IPS-18a (cell line): ENCODE measurements at regions not wholly inside any gene's neighbourhood (a gene's known extent, or its start where the extent isn't known, plus 50 kb on each side); places are given as distances from the start of the nearest gene placed in this dataset.
"Not testable (repeated sequence)": the region's sequence is repeated elsewhere in the genome, so short reads cannot be mapped to it uniquely, and the experiment has no call there.

ENCODE experiments used
- H3K27ac ChIP-seq: one replicate; pipeline ENCODE4 v1.5.1; 2013; ENCODE audit warnings: low read length
- H3K27me3 ChIP-seq: one replicate; pipeline ENCODE4 v1.6.1; 2013; ENCODE audit warnings: mild to moderate bottlenecking, low read length; ENCODE audit not compliant: control insufficient read depth, insufficient read depth
- H3K36me3 ChIP-seq: one replicate; pipeline ENCODE4 v1.6.1; 2013; ENCODE audit warnings: low read depth, low read length; ENCODE audit not compliant: control insufficient read depth
- H3K4me1 ChIP-seq: one replicate; pipeline ENCODE4 v1.6.1; 2013; ENCODE audit warnings: low read depth, low read length; ENCODE audit not compliant: control insufficient read depth
- H3K4me3 ChIP-seq: one replicate; pipeline ENCODE4 v1.5.1; 2013; ENCODE audit warnings: low read length
- H3K9ac ChIP-seq: one replicate; pipeline ENCODE4 v1.6.1; 2013; ENCODE audit warnings: mild to moderate bottlenecking, low read length, moderate library complexity
- H3K9me3 ChIP-seq: one replicate; pipeline ENCODE4 v1.6.1; 2013; ENCODE audit warnings: low read depth, low read length; ENCODE audit not compliant: control insufficient read depth

DNA sequence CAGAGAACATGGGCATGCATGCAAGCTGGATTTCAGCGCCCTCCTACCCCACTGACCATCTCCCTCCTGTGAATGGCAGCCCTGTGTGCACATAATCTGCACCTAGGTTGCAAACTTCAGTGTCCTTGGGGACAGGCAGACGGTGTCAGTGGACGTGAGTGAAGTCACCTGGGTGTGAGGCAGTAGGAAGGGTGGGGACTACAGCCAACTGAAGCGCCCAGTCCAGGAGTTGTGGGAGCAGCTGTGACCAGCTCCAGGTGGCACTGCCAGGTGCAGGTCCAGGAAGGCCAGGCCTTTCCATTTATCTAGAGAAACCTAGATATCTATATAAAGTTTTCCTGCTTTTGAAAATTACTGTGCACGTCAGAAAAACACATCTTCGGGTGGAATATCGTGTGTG, 152.3 kb downstream of the BCL2L11 start:
- H3K4me3 ChIP-seq, H3K27me3 ChIP-seq, H3K9me3 ChIP-seq, H3K9ac ChIP-seq, H3K36me3 ChIP-seq, H3K4me1 ChIP-seq, H3K27ac ChIP-seq: not testable (repeated sequence)

GRCh38 chr2:111275047-111275853, 154.5 kb downstream of the BCL2L11 start:
- H3K9me3 ChIP-seq, H3K4me3 ChIP-seq: not testable (repeated sequence)

GRCh38 chr2:111275854-111276171, 155.1 kb downstream of the BCL2L11 start:
- not testable (repeated sequence) for H3K4me3 ChIP-seq, H3K36me3 ChIP-seq, H3K27me3 ChIP-seq

More at GRCh38 chr2:111275047-111275853, 154.5 kb downstream of the BCL2L11 start:
- not testable (repeated sequence) for H3K4me1 ChIP-seq, H3K27me3 ChIP-seq, H3K36me3 ChIP-seq, H3K27ac ChIP-seq, H3K9ac ChIP-seq

GRCh38 chr2:111278133-111278532, 157.4 kb downstream of the BCL2L11 start:
- H3K4me1 ChIP-seq, H3K4me3 ChIP-seq, H3K9ac ChIP-seq, H3K9me3 ChIP-seq, H3K36me3 ChIP-seq, H3K27me3 ChIP-seq, H3K27ac ChIP-seq: not testable (repeated sequence)

More at GRCh38 chr2:111275854-111276171, 155.1 kb downstream of the BCL2L11 start:
- not testable (repeated sequence) for H3K4me1 ChIP-seq, H3K9ac ChIP-seq, H3K9me3 ChIP-seq, H3K27ac ChIP-seq

DNA sequence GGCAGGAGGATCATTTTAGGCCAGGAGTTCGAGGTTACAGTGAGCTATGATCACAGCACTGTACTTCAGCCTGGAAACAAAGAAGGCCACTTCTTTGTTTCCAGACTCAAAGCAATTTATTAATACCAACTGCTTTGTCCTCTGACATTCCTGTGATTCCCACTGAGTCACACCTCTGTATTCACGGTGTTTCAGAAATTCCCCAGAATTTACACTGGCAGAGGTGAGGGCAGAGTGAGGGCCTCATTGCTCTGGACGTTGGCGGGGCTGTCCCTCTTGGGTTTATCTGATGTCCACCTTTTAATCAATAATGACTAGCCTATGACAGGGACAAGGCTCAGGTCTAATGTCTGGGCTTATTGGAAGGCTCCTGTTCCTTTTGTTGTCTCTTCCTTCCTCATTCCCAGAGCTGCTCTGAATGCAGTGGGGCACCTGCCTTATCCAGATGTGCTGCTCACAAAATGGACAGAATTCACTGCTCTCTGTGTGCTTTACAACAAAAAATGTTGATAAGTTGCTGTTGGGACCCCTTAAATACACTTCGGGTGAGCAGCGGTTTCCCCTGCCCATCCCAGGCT, 160.1 kb downstream of the BCL2L11 start:
- H3K4me1 ChIP-seq, H3K9me3 ChIP-seq, H3K4me3 ChIP-seq, H3K36me3 ChIP-seq, H3K9ac ChIP-seq, H3K27me3 ChIP-seq, H3K27ac ChIP-seq: not testable (repeated sequence)

DNA sequence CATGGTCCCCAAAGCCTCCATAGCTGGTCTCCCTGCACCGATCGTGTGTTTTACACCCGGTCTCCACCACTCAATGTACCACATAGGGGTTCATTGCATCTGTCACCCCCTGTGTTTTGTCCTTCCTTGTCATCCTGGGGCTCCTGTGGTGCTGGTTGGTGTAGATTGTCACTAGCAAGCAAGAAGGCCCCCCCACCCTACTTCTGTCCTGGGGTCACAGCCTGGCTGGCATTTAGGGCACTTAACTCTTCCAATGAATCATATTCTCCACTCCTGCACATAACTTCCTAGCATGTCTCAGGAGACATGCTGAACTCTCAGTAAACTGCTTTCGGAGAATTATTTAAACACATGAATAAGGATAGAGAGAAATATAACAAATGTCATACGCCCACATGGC, 161.4 kb downstream of the BCL2L11 start:
- not testable (repeated sequence) for H3K9me3 ChIP-seq, H3K36me3 ChIP-seq, H3K27ac ChIP-seq, H3K9ac ChIP-seq, H3K27me3 ChIP-seq, H3K4me3 ChIP-seq, H3K4me1 ChIP-seq

DNA sequence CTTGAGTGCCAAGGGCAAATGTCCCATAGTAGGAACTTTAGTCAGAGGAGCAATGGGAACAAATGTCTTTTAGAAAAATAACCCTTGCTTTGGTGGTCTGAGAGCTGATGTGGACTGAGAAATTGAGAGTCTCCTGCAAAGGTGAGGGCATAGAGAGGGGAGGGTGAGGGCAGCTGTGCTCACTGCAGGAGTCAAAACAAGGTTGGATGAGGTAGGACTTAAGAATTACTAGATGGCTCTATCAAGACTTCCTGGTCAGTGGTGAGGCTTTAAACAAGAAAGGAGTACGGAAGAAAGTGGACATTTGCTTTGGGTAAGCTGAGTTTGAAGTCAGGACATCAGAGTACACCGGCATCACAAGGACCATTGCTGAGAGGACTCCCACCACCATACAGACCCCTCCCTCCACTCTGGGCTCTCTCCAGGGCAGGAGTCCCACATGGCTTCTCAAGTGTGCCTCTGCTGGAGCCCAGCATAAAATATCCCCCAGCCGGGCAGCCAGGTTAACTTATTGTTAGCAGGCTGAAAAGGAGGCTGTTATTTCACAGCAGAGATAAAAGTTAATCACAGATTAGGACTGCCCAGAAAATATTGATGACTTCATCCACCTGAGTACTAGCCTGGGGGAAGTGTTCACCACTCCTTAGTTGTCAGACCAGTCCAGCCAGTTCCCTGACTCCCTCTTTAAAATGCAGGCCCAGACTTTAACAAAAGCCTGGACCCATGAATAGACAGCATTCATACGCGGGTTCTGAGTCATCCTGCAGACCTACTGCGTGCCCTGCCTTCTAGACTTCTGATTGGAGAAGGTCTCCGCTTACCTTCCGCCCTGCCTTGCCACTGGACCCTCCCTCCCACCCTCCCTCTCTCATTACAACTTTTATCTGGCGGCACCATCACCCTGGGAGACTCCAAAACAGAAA, 167.2 kb downstream of the BCL2L11 start:
- not testable (repeated sequence) for H3K36me3 ChIP-seq, H3K4me1 ChIP-seq, H3K9me3 ChIP-seq, H3K27ac ChIP-seq, H3K9ac ChIP-seq, H3K27me3 ChIP-seq, H3K4me3 ChIP-seq

DNA sequence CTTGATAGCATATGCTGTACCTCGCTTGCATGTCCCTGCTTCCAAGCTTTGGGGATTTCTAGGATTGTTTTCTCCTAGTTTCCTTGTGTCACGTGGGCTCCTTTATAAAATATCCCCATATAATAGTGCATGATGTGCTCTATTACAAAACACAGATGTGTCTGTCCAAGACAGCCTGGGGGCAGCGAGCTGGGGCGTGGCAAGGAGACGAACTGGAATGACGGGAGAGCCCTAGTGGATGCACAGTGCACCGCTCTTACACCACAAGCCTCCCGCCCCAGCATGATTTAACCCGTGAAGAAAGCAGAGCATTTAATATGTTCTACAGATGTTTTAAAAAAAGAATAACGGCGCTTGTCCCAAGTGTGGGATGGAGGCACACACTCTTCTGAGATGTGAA, 169.7 kb downstream of the BCL2L11 start:
- H3K27me3 ChIP-seq, H3K9me3 ChIP-seq, H3K9ac ChIP-seq, H3K27ac ChIP-seq, H3K4me3 ChIP-seq, H3K4me1 ChIP-seq, H3K36me3 ChIP-seq: not testable (repeated sequence)

- not testable (repeated sequence) for H3K9ac ChIP-seq, H3K36me3 ChIP-seq, H3K27me3 ChIP-seq, H3K9me3 ChIP-seq, H3K27ac ChIP-seq, H3K4me1 ChIP-seq, H3K4me3 ChIP-seq
Observed at GRCh38 chr2:111291566-111291965, 170.9 kb downstream of the BCL2L11 start.

DNA sequence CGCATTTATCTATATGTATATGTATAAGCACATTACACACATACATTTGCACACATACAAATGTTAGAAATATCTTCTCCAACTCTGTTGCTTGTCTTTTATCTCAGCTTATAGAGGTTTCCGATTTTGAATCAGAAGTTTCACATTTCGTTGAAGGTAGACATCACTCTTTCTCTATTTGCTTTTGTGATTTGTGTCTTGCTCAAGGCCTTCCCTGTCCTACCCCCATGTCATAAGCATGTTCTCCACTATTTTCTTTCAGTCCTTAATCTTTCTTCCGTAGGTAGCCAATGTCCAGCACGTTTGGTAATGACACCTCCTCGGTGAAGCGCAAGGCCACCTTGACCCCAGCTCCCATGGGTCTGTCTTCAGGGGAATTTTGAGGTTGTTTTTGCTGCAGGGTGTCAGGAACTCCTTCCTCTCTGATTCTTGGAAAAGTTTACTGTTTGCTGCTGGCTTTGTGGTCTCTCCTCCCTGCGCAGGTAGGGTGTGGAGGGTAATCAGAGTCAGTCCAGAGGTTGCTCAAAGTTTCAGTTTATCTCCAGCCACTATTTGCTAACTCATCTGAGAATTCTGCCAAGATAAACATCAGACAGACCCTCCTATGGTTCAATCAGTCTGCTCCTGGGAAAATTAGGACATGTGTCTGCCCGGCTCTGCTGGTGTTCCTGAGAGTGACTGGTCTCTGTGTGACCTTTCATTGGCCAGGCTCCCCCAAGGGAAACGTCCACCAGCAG, 171.7 kb downstream of the BCL2L11 start:
- H3K36me3 ChIP-seq, H3K4me1 ChIP-seq, H3K9ac ChIP-seq, H3K4me3 ChIP-seq, H3K27ac ChIP-seq, H3K27me3 ChIP-seq, H3K9me3 ChIP-seq: not testable (repeated sequence)

GRCh38 chr2:111294699-111295098, 174.0 kb downstream of the BCL2L11 start:
- H3K27ac ChIP-seq, H3K4me1 ChIP-seq, H3K9ac ChIP-seq: not testable (repeated sequence)

More at GRCh38 chr2:111294699-111295098, 174.0 kb downstream of the BCL2L11 start:
- not testable (repeated sequence) for H3K9me3 ChIP-seq, H3K4me3 ChIP-seq, H3K36me3 ChIP-seq, H3K27me3 ChIP-seq
